Parathyroid adenoma (tissue), 2 donors: ENCODE measurements at regions not wholly inside any gene's neighbourhood (a gene's known extent, or its start where the extent isn't known, plus 50 kb on each side); places are given as distances from the start of the nearest gene placed in this dataset.
A peak's percentile ranks its signal among the peaks of the same experiment; 100 is the strongest.
"Not testable (repeated sequence)": the region's sequence is repeated elsewhere in the genome, so short reads cannot be mapped to it uniquely, and the experiment has no call there.

Experiments
- H2AFZ ChIP-seq: fragments of 300-600 bp; sonication (generic); one replicate; pipeline ENCODE4 v1.7.0; 2017; ENCODE audit warnings: antibody characterized with exemption, mild to moderate bottlenecking
- H3K27ac ChIP-seq: fragments of 300-600 bp; sonication (generic); one replicate; pipeline ENCODE4 v1.7.0; 2017
- H3K27me3 ChIP-seq: fragments of 300-600 bp; sonication (generic); one replicate; pipeline ENCODE4 v1.7.0; 2017; ENCODE audit warnings: low read length; ENCODE audit not compliant: control insufficient read depth, insufficient read depth
- H3K36me3 ChIP-seq: fragments of 300-600 bp; sonication (generic); one replicate; pipeline ENCODE4 v1.7.0; 2017; ENCODE audit warnings: low read length; ENCODE audit not compliant: control insufficient read depth, insufficient read depth
- H3K4me1 ChIP-seq: fragments of 300-600 bp; sonication (generic); one replicate; pipeline ENCODE4 v1.7.0; 2017; ENCODE audit warnings: control low read depth
- H3K4me2 ChIP-seq: fragments of 300-600 bp; sonication (generic); one replicate; pipeline ENCODE4 v1.7.0; 2017; ENCODE audit warnings: low read length
- H3K4me3 ChIP-seq: fragments of 300-600 bp; sonication (generic); one replicate; pipeline ENCODE4 v1.7.0; 2017; ENCODE audit warnings: low read depth, low read length
- H3K79me2 ChIP-seq: fragments of 300-600 bp; sonication (generic); one replicate; pipeline ENCODE4 v1.7.0; 2017; ENCODE audit warnings: control low read depth
- H3K9ac ChIP-seq: fragments of 300-600 bp; sonication (generic); one replicate; pipeline ENCODE4 v1.7.0; 2017; ENCODE audit warnings: mild to moderate bottlenecking
- H3K9me3 ChIP-seq: fragments of 300-600 bp; sonication (generic); one replicate; pipeline ENCODE4 v1.7.0; 2017; ENCODE audit warnings: low read length; ENCODE audit not compliant: control insufficient read depth
- TF ChIP-seq, protein P1 (sequence below): fragments of 300-600 bp; sonication (generic); IDR thresholded peaks from one replicate; pipeline ENCODE4 v1.7.0; 2017; ENCODE audit warnings: antibody characterized with exemption, mild to moderate bottlenecking
- donor health status: primary hyperparathyroidism.

DNA sequence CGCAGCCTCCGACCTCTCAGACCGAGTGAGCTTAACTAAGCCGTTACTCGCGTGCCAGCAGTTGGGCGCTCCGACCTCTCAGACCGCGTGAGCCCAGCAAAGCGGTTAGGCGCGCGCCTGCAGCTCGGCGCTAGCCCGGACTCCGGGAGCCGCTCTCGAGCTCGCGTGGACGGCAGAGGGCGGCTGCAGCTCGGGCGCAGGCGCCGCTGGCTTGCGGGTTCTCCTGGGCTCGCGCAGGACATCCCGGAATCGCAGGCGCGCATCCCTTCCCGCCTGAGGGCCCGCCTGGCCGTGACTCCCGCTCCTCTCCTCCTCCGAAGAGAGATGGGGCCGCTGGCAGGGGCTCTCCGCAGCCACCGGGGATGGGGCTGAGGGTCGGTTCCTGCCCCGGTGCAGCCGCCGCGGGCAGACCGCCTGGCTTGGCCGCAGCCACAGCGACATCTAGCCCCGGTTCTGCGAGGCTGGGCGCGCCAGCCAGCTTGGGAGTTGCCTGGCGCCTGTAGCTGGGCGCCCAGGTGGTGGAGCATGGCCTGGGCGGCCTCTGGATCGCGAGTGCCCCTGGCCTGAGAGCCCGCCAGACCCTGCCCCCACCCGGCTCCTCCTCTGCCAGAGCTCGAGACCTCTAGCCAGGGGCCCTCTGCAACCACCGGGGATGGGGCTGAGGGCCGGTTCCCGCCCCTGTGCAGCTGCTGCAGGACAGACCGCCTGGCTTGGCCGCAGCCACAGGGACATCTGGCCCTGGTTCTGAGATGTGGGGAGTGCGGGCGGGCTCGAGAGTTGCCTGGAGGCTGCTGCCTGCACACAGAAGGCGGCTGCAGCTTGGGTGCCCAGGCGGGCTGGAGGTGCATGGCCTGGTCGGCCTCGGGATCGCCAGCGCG, 85.7 kb upstream of the CCDC180 start:
- H3K4me2 ChIP-seq = peak overlapping the region; percentile 62
- H3K4me3 ChIP-seq, H3K9me3 ChIP-seq, H3K27ac ChIP-seq, H3K27me3 ChIP-seq, H3K36me3 ChIP-seq, H3K9ac ChIP-seq, H3K4me1 ChIP-seq, H3K79me2 ChIP-seq: not testable (repeated sequence)
- peak overlapping the region; percentile 75 for H2AFZ ChIP-seq

DNA sequence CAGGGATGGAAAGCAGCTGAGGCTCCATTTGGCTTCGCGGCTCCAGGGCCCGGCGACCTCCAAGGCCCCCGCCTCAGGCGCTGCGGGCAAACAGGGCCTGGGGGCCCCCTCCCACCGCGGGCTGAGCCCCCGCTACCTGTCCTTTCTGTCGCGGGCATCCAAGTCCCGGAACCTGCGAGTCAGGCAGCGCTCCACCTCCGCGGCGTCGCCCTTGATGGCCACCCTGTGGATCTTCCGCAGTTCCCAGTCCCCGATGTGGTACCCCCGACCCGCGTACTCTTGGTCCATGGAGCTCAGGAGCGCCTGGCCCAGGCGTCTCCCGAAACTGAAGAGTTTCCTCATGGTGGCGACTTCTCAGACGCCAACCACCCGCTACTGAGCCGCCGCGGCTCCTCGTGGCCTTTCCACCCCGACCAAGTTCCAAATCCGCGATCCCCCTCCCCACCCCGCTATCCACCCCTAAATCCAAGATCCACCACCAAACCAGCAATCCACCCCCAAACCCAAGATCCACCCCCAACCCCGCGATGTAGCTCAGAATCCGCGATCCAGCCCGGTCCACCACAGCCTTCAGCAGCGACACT, 86.5 kb upstream of the CCDC180 start:
- H3K4me3 ChIP-seq = no peak overlapping the region
- no peak overlapping the region for H3K9ac ChIP-seq
- H3K27ac ChIP-seq = no peak overlapping the region
- H3K4me1 ChIP-seq = no peaks in the 10 kb centered on the region
- H3K9me3 ChIP-seq = no peaks in the 10 kb centered on the region
- no peaks in the 10 kb centered on the region for H3K36me3 ChIP-seq
- H3K79me2 ChIP-seq = no peaks in the 10 kb centered on the region
- H2AFZ ChIP-seq = peak overlapping the region; percentile 75
- TF ChIP-seq, protein P1, sequence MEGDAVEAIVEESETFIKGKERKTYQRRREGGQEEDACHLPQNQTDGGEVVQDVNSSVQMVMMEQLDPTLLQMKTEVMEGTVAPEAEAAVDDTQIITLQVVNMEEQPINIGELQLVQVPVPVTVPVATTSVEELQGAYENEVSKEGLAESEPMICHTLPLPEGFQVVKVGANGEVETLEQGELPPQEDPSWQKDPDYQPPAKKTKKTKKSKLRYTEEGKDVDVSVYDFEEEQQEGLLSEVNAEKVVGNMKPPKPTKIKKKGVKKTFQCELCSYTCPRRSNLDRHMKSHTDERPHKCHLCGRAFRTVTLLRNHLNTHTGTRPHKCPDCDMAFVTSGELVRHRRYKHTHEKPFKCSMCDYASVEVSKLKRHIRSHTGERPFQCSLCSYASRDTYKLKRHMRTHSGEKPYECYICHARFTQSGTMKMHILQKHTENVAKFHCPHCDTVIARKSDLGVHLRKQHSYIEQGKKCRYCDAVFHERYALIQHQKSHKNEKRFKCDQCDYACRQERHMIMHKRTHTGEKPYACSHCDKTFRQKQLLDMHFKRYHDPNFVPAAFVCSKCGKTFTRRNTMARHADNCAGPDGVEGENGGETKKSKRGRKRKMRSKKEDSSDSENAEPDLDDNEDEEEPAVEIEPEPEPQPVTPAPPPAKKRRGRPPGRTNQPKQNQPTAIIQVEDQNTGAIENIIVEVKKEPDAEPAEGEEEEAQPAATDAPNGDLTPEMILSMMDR = no peak
- H3K27me3 ChIP-seq = no peaks in the 10 kb centered on the region
- peak overlapping the region; percentile 62 for H3K4me2 ChIP-seq

DNA sequence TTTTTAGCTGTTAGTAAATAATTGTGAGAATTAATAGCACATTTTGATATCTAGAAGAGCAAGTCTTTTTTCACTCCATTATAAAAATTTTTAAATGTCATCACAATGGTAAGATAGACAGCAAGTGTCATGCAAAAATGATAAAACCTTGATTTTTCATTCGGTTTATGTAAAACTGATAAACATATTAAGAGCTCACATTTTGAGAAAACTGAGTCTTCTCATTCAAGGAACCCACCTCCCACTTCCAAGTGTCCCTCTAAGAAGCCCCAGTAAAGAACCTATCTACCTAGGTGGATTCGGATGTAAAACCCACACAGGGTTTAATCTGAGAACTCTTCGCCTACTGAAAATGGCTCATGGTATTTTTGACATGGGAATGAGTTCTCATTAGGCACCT, 87.1 kb upstream of the CCDC180 start:
- not testable (repeated sequence) for H3K9ac ChIP-seq, H3K27ac ChIP-seq, H3K4me1 ChIP-seq, H3K36me3 ChIP-seq, H2AFZ ChIP-seq, H3K4me3 ChIP-seq, H3K79me2 ChIP-seq, H3K9me3 ChIP-seq, H3K27me3 ChIP-seq, H3K4me2 ChIP-seq

DNA sequence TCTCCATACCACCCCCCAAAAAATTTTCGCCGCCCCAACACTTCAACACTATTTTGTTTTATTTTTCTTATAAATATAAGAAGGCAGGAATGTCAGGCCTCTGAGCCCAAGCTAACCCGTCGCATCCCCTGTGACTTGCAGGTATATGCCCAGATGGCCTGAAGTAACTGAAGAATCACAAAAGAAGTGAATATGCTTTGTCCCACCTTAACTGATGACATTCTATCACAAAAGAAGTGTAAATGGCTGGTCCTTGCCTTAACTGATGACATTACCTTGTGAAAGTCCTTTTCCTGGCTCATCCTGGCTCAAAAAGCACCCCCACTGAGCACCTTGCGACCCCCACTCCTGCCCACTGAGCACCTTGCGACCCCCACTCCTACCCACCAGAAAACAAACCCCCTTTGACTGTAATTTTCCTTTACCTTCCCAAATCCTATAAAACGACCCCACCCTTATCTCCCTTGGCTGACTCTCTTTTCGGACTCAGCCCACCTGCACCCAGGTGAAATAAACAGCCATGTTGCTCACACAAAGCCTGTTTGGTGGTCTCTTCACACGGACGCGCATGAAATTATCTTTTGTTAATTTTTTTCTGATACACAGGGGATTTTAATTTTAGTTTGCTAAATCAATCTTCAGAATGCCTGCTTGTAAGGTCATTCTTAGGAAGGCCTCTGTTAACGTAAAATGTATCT, 87.9 kb upstream of the CCDC180 start:
- not testable (repeated sequence) for H3K27ac ChIP-seq, H3K4me3 ChIP-seq, H2AFZ ChIP-seq, H3K36me3 ChIP-seq, H3K9ac ChIP-seq, H3K9me3 ChIP-seq, H3K4me2 ChIP-seq, H3K79me2 ChIP-seq, H3K4me1 ChIP-seq, H3K27me3 ChIP-seq

DNA sequence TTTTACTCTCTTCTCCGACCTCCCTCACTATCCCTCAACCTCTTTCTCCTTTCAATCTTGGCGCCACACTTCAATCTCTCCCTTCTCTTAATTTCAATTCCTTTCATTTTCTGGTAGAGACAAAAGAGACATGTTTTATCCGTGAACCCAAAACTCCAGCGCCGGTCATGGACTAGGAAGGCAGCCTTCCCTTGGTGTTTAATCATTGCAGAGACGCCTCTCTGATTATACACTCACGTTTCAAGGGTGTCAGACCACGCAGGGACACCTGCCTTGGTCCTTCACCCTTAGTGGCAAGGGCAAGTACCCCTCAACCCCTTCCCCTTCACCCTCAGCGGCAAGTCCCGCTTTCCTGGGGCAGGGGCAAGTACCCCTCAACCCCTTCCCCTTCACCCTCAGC, 92.3 kb upstream of the CCDC180 start:
- not testable (repeated sequence) for H3K9me3 ChIP-seq, H3K27me3 ChIP-seq, H3K4me1 ChIP-seq, H3K4me3 ChIP-seq, H2AFZ ChIP-seq, H3K36me3 ChIP-seq, H3K27ac ChIP-seq, H3K9ac ChIP-seq, H3K79me2 ChIP-seq, H3K4me2 ChIP-seq

DNA sequence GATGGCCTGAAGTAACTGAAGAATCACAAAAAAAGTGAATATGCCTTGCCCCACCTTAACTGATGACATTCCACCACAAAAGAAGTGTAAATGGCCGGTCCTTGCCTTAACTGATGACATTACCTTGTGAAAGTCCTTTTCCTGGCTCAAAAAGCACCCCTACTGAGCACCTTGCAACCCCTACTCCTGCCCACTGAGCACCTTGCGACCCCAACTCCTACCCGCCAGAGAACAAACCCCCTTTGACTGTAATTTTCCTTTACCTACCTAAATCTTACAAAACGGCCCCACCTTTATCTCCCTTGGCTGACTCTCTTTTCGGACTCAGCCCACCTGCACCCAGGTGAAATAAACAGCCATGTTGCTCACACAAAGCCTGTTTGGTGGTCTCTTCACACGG, 92.9 kb upstream of the CCDC180 start:
- H3K27me3 ChIP-seq, H2AFZ ChIP-seq, H3K36me3 ChIP-seq, H3K79me2 ChIP-seq, H3K4me1 ChIP-seq, H3K4me3 ChIP-seq, H3K9ac ChIP-seq, H3K4me2 ChIP-seq, H3K27ac ChIP-seq, H3K9me3 ChIP-seq: not testable (repeated sequence)

DNA sequence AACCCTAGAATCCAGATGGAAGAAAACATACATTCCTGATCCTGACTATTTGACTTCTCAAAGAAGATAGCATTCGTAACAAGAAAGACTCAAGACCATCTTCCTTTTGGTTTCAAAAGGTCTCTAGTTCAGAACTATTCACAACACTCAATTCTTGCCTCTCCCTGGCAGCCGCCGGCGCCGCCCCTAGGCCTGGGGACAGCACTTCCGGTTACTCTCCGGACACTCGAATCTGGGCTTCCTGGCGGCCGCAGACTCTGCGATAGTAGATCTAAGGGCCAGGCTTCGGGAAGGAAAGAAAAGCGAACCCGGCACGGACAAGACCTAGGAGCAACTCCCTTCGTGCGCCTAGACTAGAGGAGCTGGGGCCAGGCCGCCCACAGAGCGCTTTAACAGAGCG, 107.8 kb upstream of the CCDC180 start:
- not testable (repeated sequence) for H3K4me2 ChIP-seq, H3K27ac ChIP-seq, H3K36me3 ChIP-seq, H3K9ac ChIP-seq, H3K4me3 ChIP-seq, H3K27me3 ChIP-seq, H3K4me1 ChIP-seq, H3K79me2 ChIP-seq, H2AFZ ChIP-seq, H3K9me3 ChIP-seq

DNA sequence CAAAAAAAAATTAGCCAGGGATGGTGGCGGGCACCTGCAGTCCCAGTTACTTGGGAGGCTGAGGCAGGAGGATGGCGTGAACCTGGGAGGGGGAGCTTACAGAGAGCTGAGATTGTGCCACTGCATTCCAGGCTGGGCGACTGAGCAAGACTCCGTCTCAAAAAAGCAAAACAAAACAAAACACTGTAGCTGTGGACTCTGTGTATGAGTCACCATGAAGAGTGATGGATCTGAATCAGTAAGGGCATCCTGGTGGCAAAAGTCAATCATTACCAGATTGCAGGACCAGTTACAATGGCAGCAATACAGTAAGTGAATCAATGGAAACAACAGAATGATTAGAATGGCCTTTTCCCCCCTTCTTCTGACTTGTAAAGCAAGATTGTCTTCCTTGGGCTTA, 113.7 kb upstream of the CCDC180 start:
- H3K4me2 ChIP-seq, H3K79me2 ChIP-seq, H3K9me3 ChIP-seq, H3K4me3 ChIP-seq, H3K27me3 ChIP-seq, H3K27ac ChIP-seq, H3K9ac ChIP-seq, H3K4me1 ChIP-seq, H2AFZ ChIP-seq, H3K36me3 ChIP-seq: not testable (repeated sequence)
